ENCODE measurements at regions not wholly inside any gene's neighbourhood (a gene's known extent, or its start where the extent isn't known, plus 50 kb on each side); places are given as distances from the start of the nearest gene placed in this dataset.
"Not testable (repeated sequence)": the region's sequence is repeated elsewhere in the genome, so short reads cannot be mapped to it uniquely, and the experiment has no call there.

- DNase-seq, result no peak
Measured at GRCh38 chr9:28378231-28378630, 805.0 kb upstream of the C9orf72 start.

- no peak for DNase-seq
Measured at GRCh38 chr9:28379082-28379481, 805.8 kb upstream of the C9orf72 start.

- no peak for DNase-seq
Measured at GRCh38 chr9:28389411-28389810, 816.1 kb upstream of the C9orf72 start.

- DNase-seq, result no peak
Measured at GRCh38 chr9:28394774-28395173, 821.5 kb upstream of the C9orf72 start.

- no peak for DNase-seq
Measured at GRCh38 chr9:28396058-28396457, 822.8 kb upstream of the C9orf72 start.

- DNase-seq, result no peak
Measured at GRCh38 chr9:28407351-28407750, 834.1 kb upstream of the C9orf72 start.

- no peak for DNase-seq
Measured at GRCh38 chr9:28409919-28410318, 836.6 kb upstream of the C9orf72 start.

- no peak for DNase-seq
Measured at GRCh38 chr9:28410411-28410810, 837.1 kb upstream of the C9orf72 start.

GRCh38 chr9:28413471-28413870, 840.2 kb upstream of the C9orf72 start:
- no peak for DNase-seq

- no peak for DNase-seq
Measured at GRCh38 chr9:28423255-28423654, 850.0 kb upstream of the C9orf72 start.

- DNase-seq, result no peak
Measured at GRCh38 chr9:28435456-28435855, 862.2 kb upstream of the C9orf72 start.

GRCh38 chr9:28439688-28440087, 866.4 kb upstream of the C9orf72 start:
- DNase-seq, result no peak

GRCh38 chr9:28443461-28443860, 870.2 kb upstream of the C9orf72 start:
- DNase-seq, result no peak

GRCh38 chr9:28444637-28445036, 871.4 kb upstream of the C9orf72 start:
- DNase-seq, result no peak

GRCh38 chr9:28445211-28445610, 871.9 kb upstream of the C9orf72 start:
- DNase-seq, result no peak

- DNase-seq, result no peak
Measured at GRCh38 chr9:28453918-28454317, 880.6 kb upstream of the C9orf72 start.

- no peak for DNase-seq
Measured at GRCh38 chr9:28456861-28457260, 883.6 kb upstream of the C9orf72 start.

- no peak for DNase-seq
Measured at GRCh38 chr9:28464481-28465216, 891.4 kb upstream of the C9orf72 start.

- no peak for DNase-seq
Measured at GRCh38 chr9:28471261-28471660, 898.0 kb upstream of the C9orf72 start.

GRCh38 chr9:28487561-28487960, 914.3 kb upstream of the C9orf72 start:
- DNase-seq, result no peak

- no peak for DNase-seq
Measured at GRCh38 chr9:28491121-28491520, 917.8 kb upstream of the C9orf72 start.

GRCh38 chr9:28498168-28498567, 924.9 kb upstream of the C9orf72 start:
- not testable (repeated sequence) for DNase-seq

GRCh38 chr9:28502189-28502588, 928.9 kb upstream of the C9orf72 start:
- DNase-seq, result no peak

GRCh38 chr9:28502741-28503140, 929.5 kb upstream of the C9orf72 start:
- no peak for DNase-seq

GRCh38 chr9:28503573-28503972, 930.3 kb upstream of the C9orf72 start:
- DNase-seq, result no peak
